Hematopoietic multipotent progenitor cell treated with erythropoietin and hydrocortisone succinate and interleukin-3 and kit ligand, for 8 days (in vitro differentiated cells): ENCODE measurements at regions not wholly inside any gene's neighbourhood (a gene's known extent, or its start where the extent isn't known, plus 50 kb on each side); places are given as distances from the start of the nearest gene placed in this dataset.

Source experiments
- DNase-seq: peaks from one replicate; pipeline ENCODE4 v3.0.0-alpha.2; 2015

DNA sequence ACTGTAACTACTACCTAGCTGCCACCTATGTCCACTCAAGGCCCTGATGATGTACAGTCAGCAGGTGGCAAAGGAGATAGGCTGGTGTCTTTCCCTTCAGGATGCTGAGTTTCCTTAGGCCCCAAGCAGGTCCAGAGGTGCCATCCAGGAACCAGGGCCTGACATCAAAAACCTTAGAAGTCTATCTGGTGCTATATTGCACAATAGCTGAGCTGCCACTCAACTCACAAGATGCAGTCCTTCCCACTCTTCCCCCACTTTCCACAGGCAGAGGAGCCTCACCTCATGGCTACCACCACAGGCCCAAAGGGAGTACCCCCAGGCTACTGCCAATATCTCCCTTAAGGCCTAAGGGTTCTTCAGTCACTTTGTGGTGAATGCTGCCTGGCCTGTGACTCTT, 83.9 kb upstream of the ZNF827 start:
- no peak for DNase-seq

GRCh38 chr4:146018247-146018646, 79.6 kb upstream of the ZNF827 start:
- no peak for DNase-seq

- DNase-seq = no peak
Observed at GRCh38 chr4:146004730-146005129, 66.1 kb upstream of the ZNF827 start.

GRCh38 chr4:145988628-145989027, 50.0 kb upstream of the ZNF827 start:
- no peak for DNase-seq
